ENCODE measurements at regions not wholly inside any gene's neighbourhood (a gene's known extent, or its start where the extent isn't known, plus 50 kb on each side); places are given as distances from the start of the nearest gene placed in this dataset.

- no peak for TF ChIP-seq CTCF (conservative IDR thresholded peaks at IDR 0.05)
- TF ChIP-seq EZH2 (IDR thresholded peaks at IDR 0.05; ENCODE audit: low read depth), result no peak
- no peak for DNase-seq
- 0 out of 2 replicates have a peak, but pooled peaks cover 5% of the 10 kb centered on the region for H3F3A ChIP-seq (ENCODE audit: insufficient read depth, low read depth)
- H3K79me2 ChIP-seq (ENCODE audit: low read depth), result no peaks in the 10 kb centered on the region
- ChIA-PET POLR2A (ENCODE audit: unreplicated experiment) (no interaction called here), CTCF (no interaction called here)
- H3K4me3 ChIP-seq, result no peak overlapping the region
- intact Hi-C loops (cut with micrococcal nuclease; ENCODE audit: unreplicated experiment), result no loop called here
- H3K4me1 ChIP-seq (replicated peaks; ENCODE audit: insufficient read depth), result no peaks in the 10 kb centered on the region
- no peak overlapping the region for H2AFZ ChIP-seq
- no peaks in the 10 kb centered on the region for H3K9me3 ChIP-seq (ENCODE audit: insufficient read depth, low read depth)
- BruUV-seq (replicated peaks), result no TSS peak
- H3K36me3 ChIP-seq (ENCODE audit: low read depth), result no peaks in the 10 kb centered on the region
- no peaks in the 10 kb centered on the region for H3K9me2 ChIP-seq (ENCODE audit: insufficient read depth)
- no peak overlapping the region for H3K27ac ChIP-seq
- H3K27me3 ChIP-seq (ENCODE audit: insufficient read depth, low read depth), result peaks cover 21% of the 10 kb centered on the region
- H3K4me2 ChIP-seq, result no peak overlapping the region
- H4K20me1 ChIP-seq (ENCODE audit: insufficient read depth), result no peaks in the 10 kb centered on the region
These were observed 184.7 kb downstream of the C9orf50 start for GRCh38 chr9:129435988-129436717.

- Histone ChIP-seq H3K4me1 (replicated peaks; ENCODE audit: insufficient read depth) (no peaks in the 10 kb centered on the region), H3K4me3 (no peak overlapping the region), H3K36me3 (ENCODE audit: low read depth) (no peaks in the 10 kb centered on the region), H3K4me2 (no peak overlapping the region), H3K27ac (no peak overlapping the region), H3F3A (ENCODE audit: insufficient read depth, low read depth) (0 out of 2 replicates have a peak, but pooled peaks cover 5% of the 10 kb centered on the region), H3K27me3 (ENCODE audit: insufficient read depth, low read depth) (peaks cover 21% of the 10 kb centered on the region), H2AFZ (no peak overlapping the region), H4K20me1 (ENCODE audit: insufficient read depth) (no peaks in the 10 kb centered on the region), H3K79me2 (ENCODE audit: low read depth) (no peaks in the 10 kb centered on the region), H3K9me2 (ENCODE audit: insufficient read depth) (no peaks in the 10 kb centered on the region), H3K9me3 (ENCODE audit: insufficient read depth, low read depth) (no peaks in the 10 kb centered on the region)
- TF ChIP-seq EZH2 (IDR thresholded peaks at IDR 0.05; ENCODE audit: low read depth), result no peak
- TF ChIP-seq CTCF (conservative IDR thresholded peaks at IDR 0.05), result no peak
- POLR2A ChIA-PET (ENCODE audit: unreplicated experiment), result no interaction called here
- no peak for DNase-seq
- intact Hi-C loops (cut with micrococcal nuclease; ENCODE audit: unreplicated experiment), result no loop called here
- no TSS peak for BruUV-seq (replicated peaks)
- CTCF ChIA-PET, result no interaction called here
These were observed 185.6 kb downstream of the C9orf50 start for GRCh38 chr9:129435291-129435690.

GRCh38 chr9:129434187-129434586, 186.7 kb downstream of the C9orf50 start:
- H2AFZ ChIP-seq, result no peak overlapping the region
- H3K4me1 ChIP-seq (replicated peaks; ENCODE audit: insufficient read depth), result no peaks in the 10 kb centered on the region
- H3K27me3 ChIP-seq (ENCODE audit: insufficient read depth, low read depth), result peaks cover 21% of the 10 kb centered on the region
- H3K4me2 ChIP-seq, result no peak overlapping the region
- no peak overlapping the region for H3K27ac ChIP-seq
- ChIA-PET POLR2A (ENCODE audit: unreplicated experiment) (interaction anchor here (0.6 kb wide), 1 partner anchor 774 kb away, joined by 6 read pairs; no protein-coding TSS in a partner anchor), CTCF (no interaction called here)
- H3F3A ChIP-seq (ENCODE audit: insufficient read depth, low read depth), result 0 out of 2 replicates have a peak, but pooled peaks cover 5% of the 10 kb centered on the region
- H3K79me2 ChIP-seq (ENCODE audit: low read depth), result no peaks in the 10 kb centered on the region
- TF ChIP-seq CTCF (conservative IDR thresholded peaks at IDR 0.05) (no peak), EZH2 (IDR thresholded peaks at IDR 0.05; ENCODE audit: low read depth) (no peak)
- intact Hi-C loops (cut with micrococcal nuclease; ENCODE audit: unreplicated experiment), result no loop called here
- no peaks in the 10 kb centered on the region for H3K9me3 ChIP-seq (ENCODE audit: insufficient read depth, low read depth)
- H4K20me1 ChIP-seq (ENCODE audit: insufficient read depth), result no peaks in the 10 kb centered on the region
- BruUV-seq (replicated peaks), result no TSS peak
- no peak for DNase-seq
- no peaks in the 10 kb centered on the region for H3K36me3 ChIP-seq (ENCODE audit: low read depth)
- no peak overlapping the region for H3K4me3 ChIP-seq
- H3K9me2 ChIP-seq (ENCODE audit: insufficient read depth), result no peaks in the 10 kb centered on the region
